ENCODE measurements at regions not wholly inside any gene's neighbourhood (a gene's known extent, or its start where the extent isn't known, plus 50 kb on each side); places are given as distances from the start of the nearest gene placed in this dataset.

GRCh38 chr1:201775380-201775779 is 53.6 kb upstream of the IPO9 start:
- peaks cover 0 to 5% of the 10 kb centered on the region in 2 donors for H3K9me3 ChIP-seq (ENCODE audit: control insufficient read depth in 1 of 2, low read length in 2 of 2)
- peaks cover 0 to 3% of the 10 kb centered on the region in 2 donors for H3K4me1 ChIP-seq (ENCODE audit: control insufficient read depth in 1 of 2, insufficient read depth in 2 of 2, low read length in 2 of 2)
- H3K27ac ChIP-seq (ENCODE audit: low read length), result no peak overlapping the region
- H3K36me3 ChIP-seq (ENCODE audit: control insufficient read depth in 1 of 2, insufficient read depth in 2 of 2, low read length in 2 of 2), result peaks cover 1 to 13% of the 10 kb centered on the region in 2 donors
- no peaks in the 10 kb centered on the region for H3K27me3 ChIP-seq (ENCODE audit: low read depth, low read length)
- H3K4me3 ChIP-seq (ENCODE audit: low read depth in 1 of 2, low read length in 2 of 2), result no peak overlapping the region

DNA sequence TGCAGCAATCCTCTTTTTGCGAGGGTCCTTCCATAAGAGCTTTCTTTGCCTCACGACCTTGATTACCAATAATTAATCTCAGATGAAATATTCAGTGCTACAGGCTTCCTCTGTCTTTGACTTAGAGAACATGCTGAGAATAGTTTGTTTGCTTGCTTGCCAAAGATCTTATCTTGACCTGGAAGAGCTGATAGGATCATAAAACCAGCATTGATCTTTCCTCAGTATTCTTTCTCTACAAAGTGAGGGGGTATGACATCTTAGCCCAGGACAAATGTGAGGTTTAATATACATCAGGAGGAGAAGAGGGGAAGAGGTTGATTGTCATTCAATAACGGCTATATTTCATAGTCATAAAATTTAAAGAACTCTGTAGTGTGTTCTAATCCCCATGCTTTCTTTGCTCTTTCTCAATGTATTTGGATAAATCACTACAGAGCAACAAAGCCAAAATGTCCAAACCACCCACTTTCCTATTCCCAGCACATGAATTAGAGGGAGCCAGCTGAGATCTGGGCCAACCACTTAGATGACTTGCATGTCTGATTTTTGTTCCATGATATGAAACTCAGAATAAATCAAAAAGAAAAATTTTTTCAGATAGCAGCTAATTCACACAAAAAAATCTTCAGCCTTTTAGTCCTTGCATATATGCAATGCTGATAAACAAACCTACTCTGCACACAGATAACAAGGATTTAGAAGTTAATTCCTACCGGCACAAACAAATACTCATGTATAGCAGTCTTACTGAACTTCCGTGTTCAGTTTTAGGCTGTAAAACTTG is 50.5 kb upstream of the IPO9 start:
- Histone ChIP-seq H3K27me3 (ENCODE audit: low read depth, low read length) (no peaks in the 10 kb centered on the region), H3K4me3 (ENCODE audit: low read depth in 1 of 2, low read length in 2 of 2) (no peak overlapping the region), H3K9me3 (ENCODE audit: control insufficient read depth in 1 of 2, low read length in 2 of 2) (no peaks in the 10 kb centered on the region), H3K4me1 (ENCODE audit: control insufficient read depth in 1 of 2, insufficient read depth in 2 of 2, low read length in 2 of 2) (peaks cover 0 to 3% of the 10 kb centered on the region in 2 donors), H3K27ac (ENCODE audit: low read length) (peak overlapping the region; percentile 22), H3K36me3 (ENCODE audit: control insufficient read depth in 1 of 2, insufficient read depth in 2 of 2, low read length in 2 of 2) (peaks cover 22 to 44% of the 10 kb centered on the region in 2 donors)
